ENCODE measurements at regions not wholly inside any gene's neighbourhood (a gene's known extent, or its start where the extent isn't known, plus 50 kb on each side); places are given as distances from the start of the nearest gene placed in this dataset.

DNA sequence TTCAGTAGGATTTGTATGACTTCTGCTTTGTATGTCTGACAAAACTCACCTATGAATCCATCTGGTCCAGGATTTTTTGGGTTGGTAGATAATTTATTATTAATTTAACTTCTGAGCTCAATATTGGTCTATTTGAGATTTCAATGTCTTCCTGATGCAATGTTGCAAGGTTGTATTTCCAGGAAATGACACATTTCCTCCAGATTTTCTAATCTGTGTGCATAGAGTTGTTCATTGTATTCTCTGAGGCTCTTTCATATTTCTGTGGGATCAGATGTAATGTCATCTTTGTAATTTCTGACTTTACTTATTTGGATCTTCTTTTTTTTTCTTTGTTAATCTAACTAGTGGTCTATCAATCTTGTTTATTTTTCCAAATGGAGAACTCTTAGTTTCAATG is 584.7 kb upstream of the SETBP1 start:
- TF ChIP-seq, protein P1, sequence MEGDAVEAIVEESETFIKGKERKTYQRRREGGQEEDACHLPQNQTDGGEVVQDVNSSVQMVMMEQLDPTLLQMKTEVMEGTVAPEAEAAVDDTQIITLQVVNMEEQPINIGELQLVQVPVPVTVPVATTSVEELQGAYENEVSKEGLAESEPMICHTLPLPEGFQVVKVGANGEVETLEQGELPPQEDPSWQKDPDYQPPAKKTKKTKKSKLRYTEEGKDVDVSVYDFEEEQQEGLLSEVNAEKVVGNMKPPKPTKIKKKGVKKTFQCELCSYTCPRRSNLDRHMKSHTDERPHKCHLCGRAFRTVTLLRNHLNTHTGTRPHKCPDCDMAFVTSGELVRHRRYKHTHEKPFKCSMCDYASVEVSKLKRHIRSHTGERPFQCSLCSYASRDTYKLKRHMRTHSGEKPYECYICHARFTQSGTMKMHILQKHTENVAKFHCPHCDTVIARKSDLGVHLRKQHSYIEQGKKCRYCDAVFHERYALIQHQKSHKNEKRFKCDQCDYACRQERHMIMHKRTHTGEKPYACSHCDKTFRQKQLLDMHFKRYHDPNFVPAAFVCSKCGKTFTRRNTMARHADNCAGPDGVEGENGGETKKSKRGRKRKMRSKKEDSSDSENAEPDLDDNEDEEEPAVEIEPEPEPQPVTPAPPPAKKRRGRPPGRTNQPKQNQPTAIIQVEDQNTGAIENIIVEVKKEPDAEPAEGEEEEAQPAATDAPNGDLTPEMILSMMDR (IDR thresholded peaks at IDR 0.05): no peak
- no peak for TF ChIP-seq EP300 (IDR thresholded peaks at IDR 0.05)
